A549 (cell line): ENCODE measurements at regions not wholly inside any gene's neighbourhood (a gene's known extent, or its start where the extent isn't known, plus 50 kb on each side); places are given as distances from the start of the nearest gene placed in this dataset.

Source experiments
- ATAC-seq, 2 experiments: fragments of 200-7000 bp in 1 of 2; fragments of >200 bp in 1 of 2; cut with Nextera tagmentation in 1 of 2; cut with Tn5 transposase in 1 of 2; 3 replicates each; pipeline versions ENCODE4 v1.8.0 to v1.9.1; 2018 to 2020; ENCODE audit warnings: mild to moderate bottlenecking in 1 of 2, moderate library complexity in 1 of 2
- CTCF ChIA-PET: fragments of 300-600 bp; sonication (Branson Sonifier 250); formaldehyde crosslinking; extraction: SDS; loops from one replicate; lab custom pipeline; 2021; ENCODE audit warnings: antibody characterized with exemption, inconsistent platforms; lab: Yijun Ruan, JAX
- POLR2A ChIA-PET: fragments of 350-600 bp; formaldehyde crosslinking; extraction: SDS; loops from one replicate; lab custom pipeline; 2021; ENCODE audit warnings: antibody characterized with exemption, inconsistent platforms; lab: Yijun Ruan, JAX
- DNase-seq, 2 experiments: peaks; one replicate each; pipeline versions ENCODE4 v3.0.0 to v3.0.0-alpha.2; 2011 to 2016; ENCODE audit warnings: low read depth in 1 of 2, low spot score in 1 of 2
- FAIRE-seq: peaks from 2 replicates; lab custom pipeline; 2011; peaks lifted over from hg19 to GRCh38; lab: Jason Lieb, UNC
- H3K27ac ChIP-seq, 2 experiments: fragments of >200 bp; sonication (Bioruptor Twin); formaldehyde crosslinking; 3 replicates each; pipeline ENCODE4 v1.5.1; 2016 to 2017
- H3K4me1 ChIP-seq: fragments of >200 bp; sonication (Bioruptor Twin); formaldehyde crosslinking; 3 replicates; pipeline ENCODE4 v1.6.1; 2016
- H3K4me2 ChIP-seq: fragments of >200 bp; sonication (Bioruptor Twin); formaldehyde crosslinking; 3 replicates; pipeline ENCODE4 v1.6.1; 2016
- H3K4me3 ChIP-seq: fragments of >200 bp; sonication (Bioruptor Twin); formaldehyde crosslinking; 3 replicates; pipeline ENCODE4 v1.5.1; 2016
- H3K9me3 ChIP-seq: fragments of >200 bp; sonication (Bioruptor Twin); formaldehyde crosslinking; 3 replicates; pipeline ENCODE4 v1.6.1; 2016
- ATOH8 ChIP-seq: fragments of 250-450 bp; sonication (Bioruptor Pico); IDR thresholded peaks from 2 replicates; pipeline ENCODE4 v1.5.0; 2020; ENCODE audit warnings: low read depth, mild to moderate bottlenecking, moderate library complexity
- BCL3 ChIP-seq: fragments of >200 bp; sonication (Bioruptor Twin); formaldehyde crosslinking; IDR thresholded peaks from 3 replicates; pipeline ENCODE4 v1.6.1; 2016
- CBX8 ChIP-seq: fragments of 200-600 bp; sonication (generic); IDR thresholded peaks from 2 replicates; pipeline ENCODE4 v1.6.1; 2016
- CHD4 ChIP-seq: fragments of 200-600 bp; sonication (generic); IDR thresholded peaks from 2 replicates; pipeline ENCODE4 v1.6.1; 2016; ENCODE audit warnings: antibody characterized with exemption, mild to moderate bottlenecking, borderline replicate concordance
- E2F6 ChIP-seq: IDR thresholded peaks from 2 replicates; pipeline ENCODE4 v1.6.1; 2012; ENCODE audit warnings: low read depth, borderline replicate concordance
- FOSB ChIP-seq: fragments of 250-450 bp; sonication (Bioruptor Pico); IDR thresholded peaks from 2 replicates; pipeline ENCODE4 v1.5.0; 2020; ENCODE audit warnings: mild to moderate bottlenecking, moderate library complexity
- HES2 ChIP-seq: fragments of >200 bp; sonication (Bioruptor Twin); formaldehyde crosslinking; IDR thresholded peaks from 2 replicates; pipeline ENCODE4 v1.6.1; 2016
- HOXB13 ChIP-seq: fragments of 250-450 bp; sonication (Bioruptor Pico); IDR thresholded peaks from 2 replicates; pipeline ENCODE4 v1.5.0; 2020; ENCODE audit warnings: low read depth, mild to moderate bottlenecking, moderate library complexity
- HOXB5 ChIP-seq: fragments of 250-450 bp; sonication (Bioruptor Pico); IDR thresholded peaks from 2 replicates; pipeline ENCODE4 v1.5.0; 2020; ENCODE audit warnings: mild to moderate bottlenecking, moderate library complexity
- JUN ChIP-seq, 2 experiments: fragments of >200 bp; sonication (Bioruptor Twin); formaldehyde crosslinking; IDR thresholded peaks; 2 replicates in 1 of 2; 3 replicates in 1 of 2; pipeline ENCODE4 v1.6.1; 2016 to 2017
- JUNB ChIP-seq: fragments of >200 bp; sonication (Bioruptor Twin); formaldehyde crosslinking; IDR thresholded peaks from 2 replicates; pipeline ENCODE4 v1.6.1; 2016
- MAZ ChIP-seq: fragments of 150-350 bp; IDR thresholded peaks from 2 replicates; pipeline ENCODE4 v1.6.1; 2014; ENCODE audit warnings: antibody characterized with exemption, low read depth, low read length, borderline replicate concordance
- MYC ChIP-seq: IDR thresholded peaks from 2 replicates; pipeline ENCODE4 v1.6.1; 2012; ENCODE audit warnings: mild to moderate bottlenecking, inconsistent platforms, low read length, improper control_type of control experiment, borderline replicate concordance
- NPAS2 ChIP-seq: fragments of 250-450 bp; sonication (Bioruptor Pico); IDR thresholded peaks from 2 replicates; pipeline ENCODE4 v1.8.0; 2022; ENCODE audit warnings: mild to moderate bottlenecking, moderate library complexity, borderline replicate concordance
- NR3C1 ChIP-seq: fragments of >200 bp; sonication (Bioruptor Twin); formaldehyde crosslinking; IDR thresholded peaks from 3 replicates; pipeline ENCODE4 v1.6.1; 2017
- PHF8 ChIP-seq: fragments of 200-600 bp; sonication (generic); IDR thresholded peaks from 2 replicates; pipeline ENCODE4 v1.6.1; 2016; ENCODE audit warnings: low read depth, mild to moderate bottlenecking, antibody characterized with exemption, moderate library complexity, borderline replicate concordance
- RARB ChIP-seq: fragments of 250-450 bp; sonication (Bioruptor Pico); IDR thresholded peaks from 2 replicates; pipeline ENCODE4 v1.8.0; 2021; ENCODE audit warnings: mild to moderate bottlenecking, moderate library complexity
- RCOR1 ChIP-seq: fragments of 150-350 bp; IDR thresholded peaks from 2 replicates; pipeline ENCODE4 v1.6.1; 2014; ENCODE audit warnings: antibody characterized with exemption, low read length, low read depth
- USF2 ChIP-seq: fragments of 450-650 bp; IDR thresholded peaks from 2 replicates; pipeline ENCODE4 v1.6.1; 2014; ENCODE audit warnings: antibody characterized with exemption
- WGBS: methylation state at CpG from one replicate; pipeline ENCODE4 v1.1.6; 2017; ENCODE audit errors: missing lambda C conversion rate; 5-methylcytosine and 5-hydroxymethylcytosine counted together

GRCh38 chr6:45780523-45780922, 235.1 kb downstream of the CLIC5 start:
- DNase-seq (no peak), FAIRE-seq (no peak), ATAC-seq (no peak)
- H3K4me3 ChIP-seq, result no peak overlapping the region
- H3K9me3 ChIP-seq, result no peaks in the 10 kb centered on the region
- TF ChIP-seq ATOH8, result no peak
- no peak for TF ChIP-seq HOXB13 (CRISPR knock-in tag)
- CTCF ChIA-PET, result no interaction called here
- WGBS, result 39% methylated on average over 2 of the region's 2 CpGs
- POLR2A ChIA-PET, result no interaction called here
- H3K4me2 ChIP-seq, result no peak overlapping the region
- H3K4me1 ChIP-seq, result no peaks in the 10 kb centered on the region
- H3K27ac ChIP-seq, result no peak overlapping the region

- ChIA-PET CTCF (no interaction called here), POLR2A (no interaction called here)
- H3K27ac ChIP-seq, result no peak overlapping the region
- H3K4me1 ChIP-seq, result no peaks in the 10 kb centered on the region
- no peaks in the 10 kb centered on the region for H3K9me3 ChIP-seq
- no peak overlapping the region for H3K4me3 ChIP-seq
- ATAC-seq, result no peak
- 10% methylated on average over 5 of the region's 5 CpGs for WGBS
- H3K4me2 ChIP-seq, result no peak overlapping the region
- FAIRE-seq, result no peak
- DNase-seq, result no peak
- TF ChIP-seq FOSB, result no peak
- TF ChIP-seq MYC, result no peak
- no peak for TF ChIP-seq USF2
- no peak for TF ChIP-seq CBX8
- TF ChIP-seq CHD4, result no peak
- no peak for TF ChIP-seq HES2
- no peak for TF ChIP-seq HOXB13 (CRISPR knock-in tag)
- no peak for TF ChIP-seq HOXB5 (CRISPR knock-in tag)
- TF ChIP-seq JUN (IDR thresholded peaks at IDR 0.05), result no peak
- TF ChIP-seq JUNB, result no peak
- TF ChIP-seq RARB (CRISPR knock-in tag), result no peak
- TF ChIP-seq BCL3, result no peak
- TF ChIP-seq ATOH8, result no peak
- no peak for TF ChIP-seq PHF8
- TF ChIP-seq NR3C1, result no peak
- no peak for TF ChIP-seq E2F6
These were observed 240.5 kb downstream of the CLIC5 start for GRCh38 chr6:45775026-45775697.

- FAIRE-seq, result no peak
- Histone ChIP-seq H3K4me2 (no peak overlapping the region), H3K9me3 (no peaks in the 10 kb centered on the region), H3K27ac (no peak overlapping the region), H3K4me1 (no peaks in the 10 kb centered on the region), H3K4me3 (no peak overlapping the region)
- ChIA-PET POLR2A (no interaction called here), CTCF (no interaction called here)
- TF ChIP-seq MAZ (no peak), NPAS2 (CRISPR knock-in tag) (no peak), RCOR1 (no peak)
- ATAC-seq, result no peak
- DNase-seq, result no peak
- WGBS, result 24% methylated on average over 3 of the region's 3 CpGs
These were observed 241.8 kb downstream of the CLIC5 start for GRCh38 chr6:45773906-45774305.
